GM23338 (cell line): ENCODE measurements at regions not wholly inside any gene's neighbourhood (a gene's known extent, or its start where the extent isn't known, plus 50 kb on each side); places are given as distances from the start of the nearest gene placed in this dataset.

Experiments used
- CTCF ChIP-seq, 2 experiments: fragments of 200-600 bp in 1 of 2; sonication (generic) in 1 of 2; conservative IDR thresholded peaks; 2 replicates each; pipeline versions ENCODE4 v1.5.1 to v1.6.1; 2016 to 2017; ENCODE audit warnings: antibody characterized with exemption in 2 of 2, low read depth in 2 of 2, mild to moderate bottlenecking in 2 of 2, moderate library complexity in 1 of 2
- ETS1 ChIP-seq: IDR thresholded peaks from 2 replicates; pipeline ENCODE4 v1.6.1; 2016; ENCODE audit warnings: antibody characterized with exemption
- EZH2 ChIP-seq: fragments of 200-600 bp; sonication (generic); IDR thresholded peaks from one replicate; pipeline ENCODE4 v1.8.0; 2017; ENCODE audit warnings: antibody characterized with exemption, mild to moderate bottlenecking, low read depth; ENCODE audit not compliant: unreplicated experiment
- EZH2phosphoT487 ChIP-seq: fragments of 200-600 bp; sonication (generic); IDR thresholded peaks from one replicate; pipeline ENCODE4 v1.8.1; 2018; ENCODE audit warnings: antibody characterized with exemption; ENCODE audit not compliant: unreplicated experiment
- JUNB ChIP-seq: IDR thresholded peaks from one replicate; pipeline ENCODE4 v1.6.1; 2016; ENCODE audit warnings: antibody characterized with exemption; ENCODE audit not compliant: unreplicated experiment
- POLR2AphosphoS5 ChIP-seq: IDR thresholded peaks from 2 replicates; pipeline ENCODE4 v1.6.1; 2016; ENCODE audit warnings: antibody characterized with exemption, low read depth
- REST ChIP-seq: IDR thresholded peaks from one replicate; pipeline ENCODE4 v1.6.1; 2018; ENCODE audit warnings: antibody characterized with exemption; ENCODE audit not compliant: unreplicated experiment

- TF ChIP-seq CTCF (conservative IDR thresholded peaks at IDR 0.05; ENCODE audit: low read depth in 2 of 2) (no peak), ETS1 (no peak), POLR2AphosphoS5 (no peak), EZH2 (no peak), EZH2phosphoT487 (no peak), JUNB (no peak), REST (no peak)
Observed at GRCh38 chr12:60225216-60226000, 629.6 kb downstream of the SLC16A7 start.
